Adipocyte (in vitro differentiated cells): ENCODE measurements at regions not wholly inside any gene's neighbourhood (a gene's known extent, or its start where the extent isn't known, plus 50 kb on each side); places are given as distances from the start of the nearest gene placed in this dataset.
"Not testable (repeated sequence)": the region's sequence is repeated elsewhere in the genome, so short reads cannot be mapped to it uniquely, and the experiment has no call there.

Experiments used
- DNase-seq: peaks from one replicate; pipeline ENCODE4 v3.0.0-alpha.2; 2015; ENCODE audit warnings: low read depth
- H3K27me3 ChIP-seq: replicated peaks from 2 replicates; pipeline ENCODE4 v1.7.0; 2013; ENCODE audit warnings: mild to moderate bottlenecking, low read length, moderate library complexity; ENCODE audit not compliant: control insufficient read depth, insufficient read depth
- H3K36me3 ChIP-seq: 2 replicates; pipeline ENCODE4 v1.7.0; 2013; ENCODE audit warnings: low read length, mild to moderate bottlenecking, moderate library complexity; ENCODE audit not compliant: control insufficient read depth, insufficient read depth, severe bottlenecking
- H3K4me1 ChIP-seq: 2 replicates; pipeline ENCODE4 v1.7.0; 2013; ENCODE audit warnings: mild to moderate bottlenecking, low read length, moderate library complexity; ENCODE audit not compliant: control insufficient read depth, insufficient read depth
- H3K4me3 ChIP-seq: 2 replicates; pipeline ENCODE4 v1.7.0; 2013; ENCODE audit warnings: mild to moderate bottlenecking, low read length, moderate library complexity
- H3K9ac ChIP-seq: 2 replicates; pipeline ENCODE4 v1.7.0; 2013; ENCODE audit warnings: mild to moderate bottlenecking, low read length, moderate library complexity
- H3K9me3 ChIP-seq: 2 replicates; pipeline ENCODE4 v1.7.0; 2013; ENCODE audit warnings: mild to moderate bottlenecking, low read length, moderate library complexity; ENCODE audit not compliant: control insufficient read depth

DNA sequence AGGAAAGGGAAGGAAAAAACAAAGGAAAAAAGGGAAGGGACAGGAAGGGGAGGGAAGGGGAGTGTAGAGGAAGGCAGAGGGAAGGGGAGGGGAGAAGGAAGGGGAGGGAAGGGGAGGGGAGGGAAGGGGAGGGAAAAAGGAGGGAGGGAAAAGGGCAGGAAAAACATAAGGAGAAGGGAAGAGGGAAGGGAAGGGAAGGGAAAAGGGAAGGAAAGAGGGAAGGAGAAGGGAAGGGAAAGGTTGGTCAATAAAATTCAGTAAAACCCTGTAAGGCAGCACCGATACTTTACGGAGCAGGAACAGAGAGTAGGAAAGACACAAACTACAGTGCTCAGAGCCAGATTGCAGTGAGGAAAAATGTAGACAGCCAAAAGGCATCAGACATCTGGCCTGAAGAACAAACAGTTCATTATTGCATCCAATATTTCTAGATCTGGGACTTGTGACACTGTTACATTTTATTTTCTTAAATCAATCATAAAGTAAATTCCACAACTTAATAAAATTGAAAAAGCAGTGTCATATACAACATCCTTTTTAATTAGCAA is 322.0 kb downstream of the CRPPA start:
- H3K27me3 ChIP-seq, result no peaks in the 10 kb centered on the region
- no peak overlapping the region for H3K9ac ChIP-seq
- no peak overlapping the region for H3K4me3 ChIP-seq
- H3K4me1 ChIP-seq, result no peaks in the 10 kb centered on the region
- DNase-seq, result no peak
- H3K36me3 ChIP-seq, result no peaks in the 10 kb centered on the region
- H3K9me3 ChIP-seq, result no peaks in the 10 kb centered on the region

DNA sequence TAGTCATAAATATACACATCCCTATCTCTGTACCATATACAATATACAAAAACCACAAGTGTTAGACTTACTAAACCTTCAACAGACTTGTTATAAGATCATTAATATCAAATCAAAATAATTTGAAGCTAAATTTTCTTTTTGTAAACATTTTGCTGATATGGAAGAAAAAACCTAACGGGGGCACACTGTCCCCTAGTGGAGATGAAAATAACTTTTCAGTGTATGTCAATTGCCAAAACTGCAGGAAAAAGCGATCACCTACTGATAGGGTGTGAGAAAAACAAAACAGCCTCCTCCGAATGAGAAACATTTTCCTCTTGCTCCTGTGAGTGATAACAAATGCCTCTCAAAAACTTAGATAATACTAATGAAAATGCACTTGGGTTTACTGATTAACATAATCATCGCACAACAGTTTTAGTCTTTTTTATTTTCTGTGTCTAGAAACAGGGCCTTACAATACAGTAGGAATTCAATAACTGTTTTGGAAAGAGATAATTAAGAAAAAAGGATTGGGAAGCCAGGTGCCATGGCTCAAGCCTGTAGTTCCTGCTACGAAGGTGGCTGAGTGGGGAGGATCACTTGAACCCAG is 322.7 kb downstream of the CRPPA start:
- H3K9ac ChIP-seq, result no peak overlapping the region
- no peaks in the 10 kb centered on the region for H3K27me3 ChIP-seq
- H3K4me3 ChIP-seq, result no peak overlapping the region
- no peaks in the 10 kb centered on the region for H3K36me3 ChIP-seq
- DNase-seq, result peak; percentile 17
- H3K9me3 ChIP-seq, result no peaks in the 10 kb centered on the region
- H3K4me1 ChIP-seq, result no peaks in the 10 kb centered on the region

DNA sequence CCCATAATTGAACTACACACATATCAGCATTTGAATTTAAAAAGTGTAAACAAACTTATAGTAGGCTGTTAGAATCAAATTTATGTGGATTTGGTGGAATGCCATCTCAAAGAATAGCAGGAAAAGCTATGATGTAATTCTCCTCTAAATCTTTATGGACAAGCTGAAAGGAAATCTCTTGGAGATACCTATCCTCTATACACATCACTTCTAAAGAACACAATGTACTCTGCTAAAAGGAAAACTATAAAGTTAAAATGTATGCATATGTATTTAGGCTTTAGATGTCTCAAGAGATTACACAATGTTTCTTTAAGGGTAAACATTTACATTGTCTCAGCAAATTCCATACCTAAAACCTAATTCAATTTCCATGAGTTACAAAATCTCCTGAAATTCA is 323.3 kb downstream of the CRPPA start:
- H3K36me3 ChIP-seq, result no peaks in the 10 kb centered on the region

DNA sequence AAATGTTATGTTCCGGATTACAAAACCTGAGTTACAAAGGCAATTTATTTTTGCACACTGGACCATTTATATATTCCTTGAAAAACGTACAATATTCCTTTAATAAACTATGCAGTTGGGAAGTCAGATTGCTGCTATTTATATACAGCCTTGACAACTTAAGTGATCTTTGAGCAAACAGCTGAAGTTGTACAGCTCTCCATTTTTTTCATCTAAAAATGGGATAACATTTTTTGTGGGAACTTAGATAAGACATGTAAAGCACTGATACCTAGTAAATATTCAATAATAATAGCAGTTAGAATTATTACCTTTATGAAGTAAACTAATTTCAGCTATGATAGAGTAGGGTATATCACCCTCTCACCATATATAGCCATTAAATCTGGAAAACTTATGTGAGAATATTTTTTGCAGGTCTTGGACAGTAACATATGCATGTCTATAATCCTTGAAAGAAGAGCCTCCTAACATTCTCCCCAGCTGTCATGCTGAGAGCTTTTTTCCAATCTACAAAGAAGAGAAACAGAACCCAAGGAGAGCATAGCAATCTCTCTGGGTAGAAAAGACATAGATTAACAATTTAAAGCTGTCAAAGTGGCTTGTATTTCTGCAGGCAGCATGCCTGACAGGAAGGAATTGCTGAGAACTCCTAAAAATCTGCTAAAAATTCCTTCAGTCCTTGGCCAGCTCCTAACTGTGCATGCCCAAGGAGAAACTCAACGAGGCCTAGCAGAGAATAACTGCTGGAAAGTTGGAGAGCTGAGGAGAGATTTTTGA is 326.0 kb downstream of the CRPPA start:
- H3K9ac ChIP-seq, result no peak overlapping the region
- no peak overlapping the region for H3K4me3 ChIP-seq
- H3K36me3 ChIP-seq, result no peaks in the 10 kb centered on the region
- peaks cover 4% of the 10 kb centered on the region for H3K4me1 ChIP-seq
- no peaks in the 10 kb centered on the region for H3K27me3 ChIP-seq
- no peaks in the 10 kb centered on the region for H3K9me3 ChIP-seq
- peak; percentile 27 for DNase-seq

More for the DNA sequence above, 323.3 kb downstream of the CRPPA start:
- no peaks in the 10 kb centered on the region for H3K27me3 ChIP-seq
- H3K9me3 ChIP-seq, result no peaks in the 10 kb centered on the region
- no peak overlapping the region for H3K4me3 ChIP-seq
- no peak overlapping the region for H3K9ac ChIP-seq
- no peaks in the 10 kb centered on the region for H3K4me1 ChIP-seq
- peak; percentile 13 for DNase-seq

DNA sequence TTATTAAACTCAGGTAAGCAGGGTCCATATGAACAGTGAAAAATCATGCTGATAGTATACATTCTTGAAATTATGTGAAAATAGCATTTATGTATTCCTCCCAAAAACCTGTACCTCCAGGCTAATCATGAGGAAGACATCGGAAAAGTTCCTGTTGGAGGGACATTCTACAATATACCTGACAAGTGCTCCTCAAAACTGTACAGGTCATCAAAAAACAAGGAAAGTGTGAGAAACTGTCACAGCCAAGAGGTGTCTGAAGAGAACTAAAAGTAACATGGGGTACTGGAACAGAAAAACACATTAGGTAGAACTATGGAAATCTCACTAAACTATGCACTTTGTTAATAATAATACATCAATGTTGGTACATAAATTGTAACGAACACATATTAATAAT is 326.7 kb downstream of the CRPPA start:
- Histone ChIP-seq H3K9me3 (no peaks in the 10 kb centered on the region), H3K4me1 (peaks cover 4% of the 10 kb centered on the region), H3K4me3 (no peak overlapping the region), H3K27me3 (no peaks in the 10 kb centered on the region), H3K36me3 (no peaks in the 10 kb centered on the region), H3K9ac (no peak overlapping the region)
- DNase-seq, result no peak

DNA sequence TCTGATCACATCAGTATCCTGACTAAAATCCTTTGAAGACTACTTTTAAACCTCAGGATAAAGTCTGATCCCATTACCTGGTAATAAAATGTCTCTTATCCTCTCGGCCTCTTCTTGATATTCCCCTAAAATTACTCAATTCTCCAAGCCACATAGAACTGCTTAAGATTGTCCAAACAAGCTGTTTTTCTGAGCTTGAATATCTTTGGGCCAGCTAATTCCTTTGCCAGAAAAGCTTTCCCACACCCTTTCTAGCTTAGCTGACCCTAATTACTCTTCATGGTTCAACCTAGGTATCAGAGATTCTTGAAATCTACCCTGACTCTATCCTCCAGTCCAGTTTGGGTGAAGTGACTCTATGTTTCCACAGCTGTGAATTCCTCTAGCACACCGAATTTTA is 328.6 kb downstream of the CRPPA start:
- no peak for DNase-seq
- Histone ChIP-seq H3K9ac (no peak overlapping the region), H3K27me3 (no peaks in the 10 kb centered on the region), H3K9me3 (no peaks in the 10 kb centered on the region), H3K4me1 (peaks cover 4% of the 10 kb centered on the region), H3K36me3 (no peaks in the 10 kb centered on the region), H3K4me3 (no peak overlapping the region)

DNA sequence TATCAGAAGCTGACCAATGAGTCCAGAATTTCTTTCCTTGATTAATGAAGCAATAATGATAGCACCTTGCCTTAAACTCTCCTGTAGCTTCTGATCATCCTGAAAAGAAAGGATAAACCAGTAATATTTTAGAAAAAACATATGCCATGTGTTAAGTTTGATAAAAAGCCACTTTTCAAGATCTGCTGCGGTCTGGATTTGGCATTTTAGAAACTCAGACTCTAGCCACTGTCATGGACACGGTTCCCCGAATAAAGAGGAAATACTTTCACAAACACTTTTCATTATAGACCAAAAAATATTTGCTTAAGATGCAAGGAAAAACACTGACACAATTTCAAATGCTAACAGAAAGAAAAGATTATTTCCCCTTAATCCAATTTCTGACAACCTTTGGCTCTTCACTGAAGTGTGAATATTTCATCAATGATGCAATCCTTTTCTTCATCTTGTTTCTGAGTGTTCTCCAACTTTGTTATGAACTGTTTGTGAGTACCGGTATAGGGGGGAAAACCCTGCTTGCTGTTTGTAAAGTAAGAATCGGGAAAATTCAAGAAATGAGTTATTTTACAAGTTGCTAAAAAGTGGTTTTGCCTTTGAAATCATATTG is 329.5 kb downstream of the CRPPA start:
- Histone ChIP-seq H3K27me3 (no peaks in the 10 kb centered on the region), H3K36me3 (no peaks in the 10 kb centered on the region), H3K4me1 (peaks cover 4% of the 10 kb centered on the region), H3K9me3 (no peaks in the 10 kb centered on the region), H3K9ac (no peak overlapping the region), H3K4me3 (peak overlapping the region; percentile 37)
- DNase-seq, result peak; percentile 26

DNA sequence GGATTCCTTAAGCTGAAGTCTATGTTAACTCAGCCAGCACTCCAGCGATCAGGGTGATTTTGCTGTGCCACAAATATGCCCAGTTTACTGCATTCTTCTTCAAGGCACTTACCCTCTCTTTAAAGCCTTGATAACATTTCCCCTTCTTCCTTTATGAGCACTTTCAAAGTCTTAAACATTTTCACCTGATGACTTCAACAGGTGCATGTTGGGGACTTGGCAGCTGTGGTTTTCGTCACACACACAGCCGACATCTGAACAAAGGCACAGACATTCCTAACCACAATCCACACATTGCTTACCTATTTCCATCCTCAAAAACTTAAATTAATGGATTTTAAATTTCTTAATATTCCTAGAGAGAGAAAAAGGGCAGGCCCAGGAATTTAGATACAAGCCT is 331.5 kb downstream of the CRPPA start:
- Histone ChIP-seq H3K4me3 (no peak overlapping the region), H3K9me3 (no peaks in the 10 kb centered on the region), H3K27me3 (no peaks in the 10 kb centered on the region), H3K9ac (no peak overlapping the region), H3K36me3 (no peaks in the 10 kb centered on the region), H3K4me1 (peaks cover 4% of the 10 kb centered on the region)
- DNase-seq, result no peak

DNA sequence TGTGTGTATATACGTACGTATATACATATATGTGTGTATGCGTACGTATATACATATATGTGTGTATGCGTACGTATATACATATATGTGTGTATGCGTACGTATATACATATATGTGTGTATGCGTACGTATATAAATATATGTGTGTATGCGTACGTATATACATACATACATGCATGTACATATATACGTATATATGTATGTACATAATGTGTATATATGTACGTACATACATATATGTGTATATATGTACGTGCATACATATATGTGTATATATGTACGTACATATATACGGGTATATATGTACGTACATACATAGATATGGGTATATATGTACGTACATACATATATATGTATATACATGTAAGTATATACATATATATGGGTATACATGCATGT is 332.1 kb downstream of the CRPPA start:
- peaks cover 4% of the 10 kb centered on the region for H3K4me1 ChIP-seq
- no peaks in the 10 kb centered on the region for H3K9me3 ChIP-seq
- no peaks in the 10 kb centered on the region for H3K27me3 ChIP-seq
- H3K9ac ChIP-seq, result no peak overlapping the region
- no peaks in the 10 kb centered on the region for H3K36me3 ChIP-seq
- H3K4me3 ChIP-seq, result no peak overlapping the region
- no peak for DNase-seq

DNA sequence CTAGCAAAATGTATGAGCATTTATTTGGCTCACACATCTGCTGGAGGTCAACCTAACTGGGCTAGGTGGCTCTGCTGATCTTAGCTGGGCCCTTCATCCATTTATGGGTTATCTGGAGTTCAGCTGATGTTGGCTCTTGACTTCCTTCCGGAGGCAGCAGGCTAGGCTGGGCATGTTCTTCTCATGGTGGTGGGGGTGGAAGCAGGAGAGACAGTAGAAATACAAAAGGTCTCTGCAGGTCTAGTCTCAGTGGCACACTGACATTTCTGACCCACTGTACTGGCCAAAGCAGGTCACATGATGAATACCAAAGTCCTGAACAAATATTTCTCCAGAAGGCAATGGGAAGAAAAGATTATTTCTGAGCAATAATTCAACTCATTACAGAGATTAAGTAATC is 334.6 kb downstream of the CRPPA start:
- Histone ChIP-seq H3K4me1 (peaks cover 3% of the 10 kb centered on the region), H3K36me3 (no peaks in the 10 kb centered on the region), H3K9ac (no peak overlapping the region), H3K27me3 (no peaks in the 10 kb centered on the region), H3K4me3 (no peak overlapping the region), H3K9me3 (no peaks in the 10 kb centered on the region)
- no peak for DNase-seq

DNA sequence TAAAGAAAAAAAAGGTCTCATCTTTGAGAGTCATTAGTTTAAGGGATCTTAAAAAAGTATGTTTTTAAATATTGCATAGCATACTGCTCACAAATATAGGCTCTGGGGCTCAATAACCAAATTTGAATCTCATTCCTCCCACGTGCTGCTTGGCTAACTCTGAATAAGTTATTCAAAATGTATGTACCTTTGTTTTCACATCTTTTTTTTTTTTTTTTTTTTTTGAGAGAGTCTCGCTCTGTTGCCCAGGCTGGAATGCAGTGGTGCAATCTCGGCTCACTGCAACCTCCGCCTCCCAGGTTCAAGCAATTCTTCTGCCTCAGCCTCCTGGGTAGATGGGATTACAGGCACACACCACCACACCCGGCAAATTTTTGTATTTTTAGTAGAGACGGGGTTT is 335.6 kb downstream of the CRPPA start:
- not testable (repeated sequence) for H3K4me3 ChIP-seq, DNase-seq, H3K4me1 ChIP-seq, H3K27me3 ChIP-seq, H3K36me3 ChIP-seq, H3K9ac ChIP-seq, H3K9me3 ChIP-seq
